ENCODE measurements at regions not wholly inside any gene's neighbourhood (a gene's known extent, or its start where the extent isn't known, plus 50 kb on each side); places are given as distances from the start of the nearest gene placed in this dataset.

GRCh38 chr6:19331089-19331488 lies 506.1 kb upstream of the ID4 start:
- TF ChIP-seq CTCF (conservative IDR thresholded peaks at IDR 0.05; ENCODE audit: low read depth, low read length), result no peak
- no peaks in the 10 kb centered on the region for H3K36me3 ChIP-seq (ENCODE audit: insufficient read depth)
- no peak overlapping the region for H3K4me3 ChIP-seq (IDR thresholded peaks at IDR 0.05; ENCODE audit: insufficient read depth, low read depth, low read length)
- H3K79me2 ChIP-seq (ENCODE audit: insufficient read depth, low read depth), result no peaks in the 10 kb centered on the region
- H3K4me2 ChIP-seq, result no peak overlapping the region
- no peak overlapping the region for H2AFZ ChIP-seq (ENCODE audit: low read depth)
- no peak overlapping the region for H3K27ac ChIP-seq
- no peaks in the 10 kb centered on the region for H3K4me1 ChIP-seq (ENCODE audit: low read depth, poor library complexity, severe bottlenecking)
- no peaks in the 10 kb centered on the region for H3K27me3 ChIP-seq (ENCODE audit: insufficient read depth, low read depth)
- H4K20me1 ChIP-seq (ENCODE audit: insufficient read depth), result no peaks in the 10 kb centered on the region
- no peak overlapping the region for H3K9ac ChIP-seq

- H3K4me3 ChIP-seq (IDR thresholded peaks at IDR 0.05; ENCODE audit: insufficient read depth, low read depth, low read length), result no peak overlapping the region
- H4K20me1 ChIP-seq (ENCODE audit: insufficient read depth), result no peaks in the 10 kb centered on the region
- no peaks in the 10 kb centered on the region for H3K79me2 ChIP-seq (ENCODE audit: insufficient read depth, low read depth)
- H3K27ac ChIP-seq, result no peak overlapping the region
- H3K4me1 ChIP-seq (ENCODE audit: low read depth, poor library complexity, severe bottlenecking), result no peaks in the 10 kb centered on the region
- no peak overlapping the region for H3K4me2 ChIP-seq
- no peaks in the 10 kb centered on the region for H3K36me3 ChIP-seq (ENCODE audit: insufficient read depth)
- H3K27me3 ChIP-seq (ENCODE audit: insufficient read depth, low read depth), result no peaks in the 10 kb centered on the region
- no peak for TF ChIP-seq CTCF (conservative IDR thresholded peaks at IDR 0.05; ENCODE audit: low read depth, low read length)
- H2AFZ ChIP-seq (ENCODE audit: low read depth), result no peak overlapping the region
- H3K9ac ChIP-seq, result no peak overlapping the region
Measured at GRCh38 chr6:19332806-19333460, 504.2 kb upstream of the ID4 start.

- Histone ChIP-seq H4K20me1 (ENCODE audit: insufficient read depth) (no peaks in the 10 kb centered on the region), H3K27me3 (ENCODE audit: insufficient read depth, low read depth) (no peaks in the 10 kb centered on the region), H3K4me2 (no peak overlapping the region), H3K4me1 (ENCODE audit: low read depth, poor library complexity, severe bottlenecking) (no peaks in the 10 kb centered on the region), H3K9ac (no peak overlapping the region), H3K4me3 (IDR thresholded peaks at IDR 0.05; ENCODE audit: insufficient read depth, low read depth, low read length) (no peak overlapping the region), H3K79me2 (ENCODE audit: insufficient read depth, low read depth) (no peaks in the 10 kb centered on the region), H2AFZ (ENCODE audit: low read depth) (no peak overlapping the region), H3K36me3 (ENCODE audit: insufficient read depth) (no peaks in the 10 kb centered on the region), H3K27ac (no peak overlapping the region)
- TF ChIP-seq CTCF (conservative IDR thresholded peaks at IDR 0.05; ENCODE audit: low read depth, low read length), result no peak
Measured at GRCh38 chr6:19333936-19334335, 503.2 kb upstream of the ID4 start.

DNA sequence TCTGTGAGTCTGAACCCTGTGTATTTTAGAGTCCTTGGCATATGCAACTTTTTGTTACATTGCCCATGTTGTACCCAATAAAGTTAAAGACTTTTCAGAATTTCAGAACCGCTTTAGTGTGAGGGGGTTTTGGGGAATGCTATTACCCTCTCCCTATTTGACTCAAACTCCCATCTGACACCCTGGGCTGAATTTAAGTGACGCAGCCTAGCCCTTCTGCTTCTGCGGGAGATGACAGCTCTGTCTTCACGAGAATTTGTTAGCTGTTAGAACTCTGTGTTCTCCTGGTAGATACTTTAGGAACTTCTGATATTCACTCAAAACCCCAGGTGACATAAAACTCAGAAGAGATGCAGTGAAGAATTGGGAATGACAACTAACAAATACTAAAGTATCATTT lies 500.6 kb upstream of the ID4 start:
- H2AFZ ChIP-seq (ENCODE audit: low read depth), result no peak overlapping the region

More for the DNA sequence above, 500.6 kb upstream of the ID4 start:
- H4K20me1 ChIP-seq (ENCODE audit: insufficient read depth), result no peaks in the 10 kb centered on the region
- no peaks in the 10 kb centered on the region for H3K4me1 ChIP-seq (ENCODE audit: low read depth, poor library complexity, severe bottlenecking)
- no peak overlapping the region for H3K9ac ChIP-seq
- H3K36me3 ChIP-seq (ENCODE audit: insufficient read depth), result no peaks in the 10 kb centered on the region
- H3K79me2 ChIP-seq (ENCODE audit: insufficient read depth, low read depth), result no peaks in the 10 kb centered on the region
- H3K4me2 ChIP-seq, result no peak overlapping the region
- no peak overlapping the region for H3K27ac ChIP-seq
- H3K4me3 ChIP-seq (IDR thresholded peaks at IDR 0.05; ENCODE audit: insufficient read depth, low read depth, low read length), result no peak overlapping the region
- no peaks in the 10 kb centered on the region for H3K27me3 ChIP-seq (ENCODE audit: insufficient read depth, low read depth)
- no peak for TF ChIP-seq CTCF (conservative IDR thresholded peaks at IDR 0.05; ENCODE audit: low read depth, low read length)
